VCaP (cell line): ENCODE measurements at regions not wholly inside any gene's neighbourhood (a gene's known extent, or its start where the extent isn't known, plus 50 kb on each side); places are given as distances from the start of the nearest gene placed in this dataset.

Source experiments
- H3K27ac ChIP-seq: fragments of 450-650 bp; 2 replicates; pipeline ENCODE4 v1.5.1; 2017
- TF ChIP-seq, protein P1 (sequence below): fragments of 450-650 bp; conservative IDR thresholded peaks from 2 replicates; pipeline ENCODE4 v1.5.1; 2017; ENCODE audit warnings: mild to moderate bottlenecking, moderate library complexity

DNA sequence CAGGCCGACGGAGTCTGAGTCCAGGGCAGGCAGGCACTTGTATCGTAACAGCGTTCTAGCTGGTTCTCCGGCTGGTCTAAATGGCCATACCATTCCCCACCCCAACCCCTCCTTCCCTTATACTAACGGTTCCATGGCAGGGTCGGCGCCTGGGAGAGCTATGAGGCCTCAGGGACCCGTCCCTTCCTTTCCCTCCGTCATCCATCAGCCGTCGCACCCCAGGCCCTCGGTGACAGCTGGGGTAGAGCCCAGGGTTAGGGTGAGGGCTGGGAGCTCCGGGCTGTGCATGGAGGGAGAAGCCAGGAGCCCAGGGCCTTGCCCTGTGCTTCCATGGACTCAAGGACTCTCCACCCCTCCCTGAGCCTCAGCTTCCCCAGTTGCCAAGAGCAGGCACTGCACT lies 101.4 kb downstream of the RBFOX3 start:
- TF ChIP-seq, protein P1, sequence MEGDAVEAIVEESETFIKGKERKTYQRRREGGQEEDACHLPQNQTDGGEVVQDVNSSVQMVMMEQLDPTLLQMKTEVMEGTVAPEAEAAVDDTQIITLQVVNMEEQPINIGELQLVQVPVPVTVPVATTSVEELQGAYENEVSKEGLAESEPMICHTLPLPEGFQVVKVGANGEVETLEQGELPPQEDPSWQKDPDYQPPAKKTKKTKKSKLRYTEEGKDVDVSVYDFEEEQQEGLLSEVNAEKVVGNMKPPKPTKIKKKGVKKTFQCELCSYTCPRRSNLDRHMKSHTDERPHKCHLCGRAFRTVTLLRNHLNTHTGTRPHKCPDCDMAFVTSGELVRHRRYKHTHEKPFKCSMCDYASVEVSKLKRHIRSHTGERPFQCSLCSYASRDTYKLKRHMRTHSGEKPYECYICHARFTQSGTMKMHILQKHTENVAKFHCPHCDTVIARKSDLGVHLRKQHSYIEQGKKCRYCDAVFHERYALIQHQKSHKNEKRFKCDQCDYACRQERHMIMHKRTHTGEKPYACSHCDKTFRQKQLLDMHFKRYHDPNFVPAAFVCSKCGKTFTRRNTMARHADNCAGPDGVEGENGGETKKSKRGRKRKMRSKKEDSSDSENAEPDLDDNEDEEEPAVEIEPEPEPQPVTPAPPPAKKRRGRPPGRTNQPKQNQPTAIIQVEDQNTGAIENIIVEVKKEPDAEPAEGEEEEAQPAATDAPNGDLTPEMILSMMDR = no peak
- no peak overlapping the region for H3K27ac ChIP-seq

DNA sequence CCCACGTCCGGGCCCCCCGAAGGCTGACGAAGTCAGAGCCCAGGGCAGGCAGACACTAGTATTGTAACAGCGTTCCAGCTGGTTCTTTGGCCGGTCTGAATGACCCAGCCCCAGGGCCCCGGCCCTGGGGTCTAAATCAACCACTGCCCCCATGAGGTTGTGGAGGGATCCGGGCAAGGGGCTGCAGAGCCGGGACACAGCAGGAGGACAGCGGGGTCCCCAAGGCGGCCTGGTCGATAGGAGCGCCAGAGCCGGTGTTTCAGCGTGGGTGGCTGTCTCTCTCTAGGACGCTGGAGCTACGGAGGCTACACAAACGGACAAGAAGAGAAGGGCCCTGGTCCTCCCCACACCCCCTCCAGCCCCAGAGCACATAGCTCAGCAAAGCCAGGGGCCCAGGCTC lies 101.8 kb downstream of the RBFOX3 start:
- TF ChIP-seq, protein P1 = no peak

DNA sequence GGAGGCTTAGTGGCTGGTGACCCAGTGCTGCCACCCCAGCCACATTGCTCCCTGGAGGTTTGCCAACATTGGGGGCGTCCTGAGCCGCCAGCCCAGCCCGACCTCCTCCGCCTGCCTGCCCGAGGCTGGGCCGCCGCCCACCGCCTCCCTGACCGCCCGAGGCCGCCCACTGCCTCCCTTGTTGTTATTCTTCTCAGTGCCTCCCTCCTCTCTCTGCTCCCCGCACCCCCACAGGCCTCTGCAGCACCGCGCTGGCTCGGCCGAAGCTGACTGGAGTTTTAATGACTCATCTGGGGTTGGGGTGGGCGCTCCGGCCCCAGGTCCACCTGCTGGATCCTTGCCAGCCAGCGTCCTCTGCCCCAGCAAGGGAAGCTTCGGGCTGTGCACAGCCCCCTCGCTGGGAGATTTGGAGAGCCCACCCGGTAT lies 102.5 kb downstream of the RBFOX3 start:
- H3K27ac ChIP-seq = no peak overlapping the region
- TF ChIP-seq, protein P1 = no peak

More for the DNA sequence above, 101.8 kb downstream of the RBFOX3 start:
- H3K27ac ChIP-seq = no peak overlapping the region

DNA sequence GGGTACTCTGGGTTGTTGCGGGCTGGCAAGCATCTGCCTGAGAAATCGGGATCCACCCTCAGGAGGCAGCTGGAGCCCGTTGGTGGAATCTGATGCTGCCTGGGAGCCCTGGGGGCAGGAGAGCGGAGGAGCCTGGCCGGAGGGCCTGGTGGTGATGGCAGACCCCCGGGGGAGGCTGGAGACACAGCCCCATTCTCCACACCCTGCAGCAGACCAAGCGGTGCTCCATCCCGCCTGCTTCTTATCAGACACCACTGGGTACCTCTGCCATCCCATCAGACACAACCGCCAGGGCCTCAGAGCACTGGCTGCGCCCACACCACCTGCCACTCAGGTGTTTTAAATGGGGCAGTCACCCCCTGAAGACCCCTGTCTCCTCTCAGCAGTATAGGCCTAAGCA lies 103.9 kb downstream of the RBFOX3 start:
- TF ChIP-seq, protein P1 = no peak
- no peak overlapping the region for H3K27ac ChIP-seq

DNA sequence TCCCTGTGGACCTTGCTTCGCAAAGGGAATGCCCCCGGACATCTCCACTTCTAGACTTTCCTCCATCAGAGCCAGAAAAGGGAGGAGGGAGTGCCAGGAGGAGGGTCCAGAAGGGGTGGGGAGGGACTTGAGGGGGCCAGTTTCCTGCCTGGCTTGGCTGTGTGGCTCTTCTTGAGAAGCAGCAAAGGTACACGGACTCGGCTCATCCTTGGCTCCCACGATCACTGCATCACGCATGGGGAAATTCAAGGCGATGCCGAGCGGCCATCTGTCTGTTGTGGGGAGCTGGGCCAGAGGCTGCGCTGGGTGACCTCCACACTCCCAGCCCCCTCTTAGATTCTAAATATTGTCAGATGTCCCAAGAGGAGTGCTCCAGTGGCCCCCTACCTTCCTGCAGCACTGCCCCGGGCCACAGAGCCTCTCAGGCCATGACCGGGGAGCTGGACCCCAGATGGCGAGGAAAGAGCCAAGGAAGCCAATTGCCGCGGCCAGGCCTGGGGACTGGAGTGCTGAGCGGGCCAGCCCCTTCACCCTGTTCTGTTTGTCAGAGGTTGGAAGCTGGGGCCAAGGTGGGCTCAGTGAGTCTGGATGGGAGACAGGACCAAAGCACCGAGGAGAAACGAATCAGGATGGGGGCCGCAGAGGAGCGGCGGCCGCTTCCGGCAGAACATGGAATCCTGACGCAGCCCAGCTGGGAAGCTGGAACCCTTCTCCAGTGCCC lies 104.5 kb downstream of the RBFOX3 start:
- H3K27ac ChIP-seq = no peak overlapping the region
- TF ChIP-seq, protein P1 = no peak

DNA sequence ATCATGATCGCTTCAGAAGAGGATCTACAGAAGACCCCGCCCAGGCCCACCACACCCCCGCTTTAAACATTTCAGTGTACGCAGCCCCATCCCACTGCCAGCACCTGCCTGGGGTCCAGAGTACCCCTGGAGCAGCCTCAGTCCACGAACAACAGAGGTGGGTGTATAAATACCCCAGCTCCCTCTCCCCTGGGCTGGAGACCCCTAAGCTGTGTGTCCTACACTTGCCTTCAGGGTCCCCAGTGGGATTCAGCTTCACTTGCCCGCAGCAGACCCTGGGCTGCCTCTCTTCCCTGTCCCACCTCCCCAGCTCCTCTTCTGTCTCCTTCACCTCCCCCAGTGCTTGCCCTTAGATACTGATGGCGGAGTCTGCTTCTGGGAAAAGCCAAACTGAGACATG lies 105.7 kb downstream of the RBFOX3 start:
- no peak overlapping the region for H3K27ac ChIP-seq
- TF ChIP-seq, protein P1 = no peak

DNA sequence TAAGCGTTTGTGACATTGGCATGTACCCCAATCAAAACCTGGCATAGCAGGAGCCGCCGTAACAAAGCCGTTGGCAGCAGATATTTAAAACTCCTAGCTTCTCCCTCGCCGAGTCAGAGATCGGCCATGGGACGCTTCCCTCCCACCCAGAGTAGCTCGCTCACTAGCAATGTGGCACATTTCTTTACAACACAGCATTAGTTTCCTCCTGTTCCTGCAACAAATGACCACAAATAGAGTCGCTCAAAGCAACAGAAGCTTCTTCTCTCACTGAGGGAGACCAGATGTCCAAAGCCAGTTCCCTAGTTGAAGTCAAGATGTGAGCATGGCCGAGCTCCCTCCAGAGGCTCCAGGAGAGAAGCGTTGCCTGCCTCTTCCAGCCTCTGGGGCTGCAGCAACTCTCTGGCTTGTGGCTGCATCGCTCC lies 106.7 kb downstream of the RBFOX3 start:
- TF ChIP-seq, protein P1 = no peak
- no peak overlapping the region for H3K27ac ChIP-seq
